ENCODE measurements at regions not wholly inside any gene's neighbourhood (a gene's known extent, or its start where the extent isn't known, plus 50 kb on each side); places are given as distances from the start of the nearest gene placed in this dataset.

DNA sequence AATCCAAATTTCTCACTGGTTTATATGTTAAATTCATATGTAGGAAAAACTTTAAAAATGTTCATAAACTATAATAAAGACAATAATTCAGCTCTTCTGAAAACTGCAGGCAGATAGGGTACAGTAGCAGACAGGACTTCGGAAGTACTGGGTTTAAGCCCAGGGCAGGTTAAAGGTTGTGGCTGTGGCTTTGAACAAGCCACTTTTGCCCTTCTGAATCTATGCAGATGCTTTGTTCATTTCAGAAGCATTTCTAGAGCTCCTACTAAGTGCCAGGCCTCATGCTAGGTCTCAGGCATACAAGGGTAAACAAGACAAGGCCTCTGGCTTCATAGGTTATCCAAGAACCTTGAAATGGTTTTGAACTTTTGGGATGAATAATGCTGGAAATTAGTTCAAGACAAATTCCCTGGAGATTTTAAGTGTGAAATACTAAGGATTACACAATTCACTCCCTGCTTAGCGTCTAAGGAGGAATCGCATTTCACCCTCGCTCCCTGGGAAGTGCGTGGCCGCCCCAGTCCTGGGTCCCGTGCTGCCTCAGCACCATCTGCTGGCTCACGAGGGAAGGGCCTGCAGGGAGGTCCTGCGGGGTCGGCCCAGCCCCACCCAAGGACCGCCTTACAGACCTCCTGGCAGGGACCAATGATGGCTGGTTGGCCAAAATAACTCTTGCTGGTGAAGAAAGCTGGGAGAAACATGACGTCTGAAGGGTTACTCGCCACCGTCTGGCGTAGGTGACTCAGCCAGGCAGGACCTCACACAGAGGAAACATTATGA lies 67.7 kb upstream of the L3MBTL4 start (continued):
- TF ChIP-seq HOXA5 (CRISPR knock-in tag; IDR thresholded peaks at IDR 0.05): 0 out of 2 replicates have a peak, but pooled peaks have one; percentile 24
- no peak for TF ChIP-seq PCBP2 (optimal IDR thresholded peaks at IDR 0.05; ENCODE audit: low read depth, low read length, poor library complexity, severe bottlenecking)
- TF ChIP-seq, protein P1, sequence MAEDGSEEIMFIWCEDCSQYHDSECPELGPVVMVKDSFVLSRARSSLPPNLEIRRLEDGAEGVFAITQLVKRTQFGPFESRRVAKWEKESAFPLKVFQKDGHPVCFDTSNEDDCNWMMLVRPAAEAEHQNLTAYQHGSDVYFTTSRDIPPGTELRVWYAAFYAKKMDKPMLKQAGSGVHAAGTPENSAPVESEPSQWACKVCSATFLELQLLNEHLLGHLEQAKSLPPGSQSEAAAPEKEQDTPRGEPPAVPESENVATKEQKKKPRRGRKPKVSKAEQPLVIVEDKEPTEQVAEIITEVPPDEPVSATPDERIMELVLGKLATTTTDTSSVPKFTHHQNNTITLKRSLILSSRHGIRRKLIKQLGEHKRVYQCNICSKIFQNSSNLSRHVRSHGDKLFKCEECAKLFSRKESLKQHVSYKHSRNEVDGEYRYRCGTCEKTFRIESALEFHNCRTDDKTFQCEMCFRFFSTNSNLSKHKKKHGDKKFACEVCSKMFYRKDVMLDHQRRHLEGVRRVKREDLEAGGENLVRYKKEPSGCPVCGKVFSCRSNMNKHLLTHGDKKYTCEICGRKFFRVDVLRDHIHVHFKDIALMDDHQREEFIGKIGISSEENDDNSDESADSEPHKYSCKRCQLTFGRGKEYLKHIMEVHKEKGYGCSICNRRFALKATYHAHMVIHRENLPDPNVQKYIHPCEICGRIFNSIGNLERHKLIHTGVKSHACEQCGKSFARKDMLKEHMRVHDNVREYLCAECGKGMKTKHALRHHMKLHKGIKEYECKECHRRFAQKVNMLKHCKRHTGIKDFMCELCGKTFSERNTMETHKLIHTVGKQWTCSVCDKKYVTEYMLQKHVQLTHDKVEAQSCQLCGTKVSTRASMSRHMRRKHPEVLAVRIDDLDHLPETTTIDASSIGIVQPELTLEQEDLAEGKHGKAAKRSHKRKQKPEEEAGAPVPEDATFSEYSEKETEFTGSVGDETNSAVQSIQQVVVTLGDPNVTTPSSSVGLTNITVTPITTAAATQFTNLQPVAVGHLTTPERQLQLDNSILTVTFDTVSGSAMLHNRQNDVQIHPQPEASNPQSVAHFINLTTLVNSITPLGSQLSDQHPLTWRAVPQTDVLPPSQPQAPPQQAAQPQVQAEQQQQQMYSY (CRISPR knock-in tag; IDR thresholded peaks at IDR 0.05): no peak
- TF ChIP-seq SKI (IDR thresholded peaks at IDR 0.05; ENCODE audit: partially characterized antibody): peak; percentile 16
- peak; percentile 32; the same call in 1 of the 2 replicates for TF ChIP-seq ZFX (CRISPR knock-in tag; IDR thresholded peaks at IDR 0.05; ENCODE audit: low read depth)
- TF ChIP-seq KDM3A (CRISPR knock-in tag; IDR thresholded peaks at IDR 0.05; ENCODE audit: low read depth): peak; percentile 61; the same call in 1 of the 2 replicates
- TF ChIP-seq, protein P2, sequence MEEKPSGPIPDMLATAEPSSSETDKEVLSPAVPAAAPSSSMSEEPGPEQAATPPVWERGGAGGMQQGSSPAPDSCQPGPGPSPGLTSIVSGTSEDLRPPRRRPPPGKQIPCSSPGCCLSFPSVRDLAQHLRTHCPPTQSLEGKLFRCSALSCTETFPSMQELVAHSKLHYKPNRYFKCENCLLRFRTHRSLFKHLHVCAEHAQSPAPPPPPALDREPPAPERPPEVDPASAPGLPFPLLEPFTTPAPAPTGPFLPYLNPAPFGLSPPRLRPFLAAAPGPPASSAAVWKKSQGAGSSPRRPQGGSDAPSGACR (CRISPR knock-in tag; IDR thresholded peaks at IDR 0.05): 0 out of 2 replicates have a peak, but pooled peaks have one; percentile 68
- TF ChIP-seq, protein P3, sequence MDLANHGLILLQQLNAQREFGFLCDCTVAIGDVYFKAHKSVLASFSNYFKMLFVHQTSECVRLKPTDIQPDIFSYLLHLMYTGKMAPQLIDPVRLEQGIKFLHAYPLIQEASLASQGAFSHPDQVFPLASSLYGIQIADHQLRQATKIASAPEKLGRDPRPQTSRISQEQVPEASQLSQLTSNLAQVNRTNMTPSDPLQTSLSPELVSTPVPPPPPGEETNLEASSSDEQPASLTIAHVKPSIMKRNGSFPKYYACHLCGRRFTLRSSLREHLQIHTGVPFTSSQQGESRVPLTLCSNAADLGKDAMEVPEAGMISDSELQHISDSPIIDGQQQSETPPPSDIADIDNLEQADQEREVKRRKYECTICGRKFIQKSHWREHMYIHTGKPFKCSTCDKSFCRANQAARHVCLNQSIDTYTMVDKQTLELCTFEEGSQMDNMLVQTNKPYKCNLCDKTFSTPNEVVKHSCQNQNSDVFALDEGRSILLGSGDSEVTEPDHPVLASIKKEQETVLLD (CRISPR knock-in tag; IDR thresholded peaks at IDR 0.05; ENCODE audit: low read depth): no peak
- TF ChIP-seq ELF3 (CRISPR knock-in tag; IDR thresholded peaks at IDR 0.05): peak; percentile 37; the same call in 1 of the 2 replicates
- TF ChIP-seq ZNF839 (CRISPR knock-in tag; IDR thresholded peaks at IDR 0.05; ENCODE audit: borderline replicate concordance): no peak
- TF ChIP-seq ZNF430 (CRISPR knock-in tag; IDR thresholded peaks at IDR 0.05): no peak
- no peak for TF ChIP-seq ZNF333 (CRISPR knock-in tag; IDR thresholded peaks at IDR 0.05; ENCODE audit: borderline replicate concordance)
- TF ChIP-seq THRA (CRISPR knock-in tag; IDR thresholded peaks at IDR 0.05; ENCODE audit: borderline replicate concordance): peak; percentile 79; the same call in 1 of the 2 replicates
- peak; percentile 52; the same call in 1 of the 2 replicates for TF ChIP-seq ZNF891 (CRISPR knock-in tag; IDR thresholded peaks at IDR 0.05)
- 0 out of 2 replicates have a peak, but pooled peaks have one; percentile 36 for TF ChIP-seq NFATC3 (CRISPR knock-in tag; IDR thresholded peaks at IDR 0.05)
- TF ChIP-seq GATAD1 (CRISPR knock-in tag; IDR thresholded peaks at IDR 0.05): no peak
- TF ChIP-seq SOX5 (CRISPR knock-in tag; IDR thresholded peaks at IDR 0.05; ENCODE audit: borderline replicate concordance): peak; percentile 17; the same call in 1 of the 2 replicates
- TF ChIP-seq ZNF576 (CRISPR knock-in tag; IDR thresholded peaks at IDR 0.05): no peak
- TF ChIP-seq ZSCAN20 (CRISPR knock-in tag; IDR thresholded peaks at IDR 0.05; ENCODE audit: borderline replicate concordance): no peak
- peak; percentile 58; the same call in 1 of the 2 replicates for TF ChIP-seq CEBPB (IDR thresholded peaks at IDR 0.05; ENCODE audit: borderline replicate concordance, low read depth, low read length)
- peak; percentile 73 for TF ChIP-seq SIX4 (CRISPR knock-in tag; IDR thresholded peaks at IDR 0.05)
- no peak for TF ChIP-seq ZNF33A (CRISPR knock-in tag; IDR thresholded peaks at IDR 0.05; ENCODE audit: borderline replicate concordance)
